ENCODE measurements at regions not wholly inside any gene's neighbourhood (a gene's known extent, or its start where the extent isn't known, plus 50 kb on each side); places are given as distances from the start of the nearest gene placed in this dataset.

GRCh38 chr5:15388866-15389265 lies 111.1 kb upstream of the FBXL7 start:
- no peak for TF ChIP-seq EZH2 (IDR thresholded peaks at IDR 0.05; ENCODE audit: insufficient read depth, poor library complexity, severe bottlenecking)
- no peak for TF ChIP-seq EZH2phosphoT487 (IDR thresholded peaks at IDR 0.05; ENCODE audit: insufficient read depth, low read depth)
